OCI-LY7 (cell line): ENCODE measurements at regions not wholly inside any gene's neighbourhood (a gene's known extent, or its start where the extent isn't known, plus 50 kb on each side); places are given as distances from the start of the nearest gene placed in this dataset.

Experiments
- BruUV-seq: library from RNA; stranded (reverse); fragments of 400-500 nt; replicated peaks from 2 replicates; lab custom pipeline; 2021; lab: Mats Ljungman, UMichigan
- CTCF ChIA-PET: fragments of 300-600 bp; sonication (Branson Sonifier 250); formaldehyde crosslinking; loops from one replicate; lab custom pipeline; 2022; ENCODE audit warnings: antibody characterized with exemption; ENCODE audit not compliant: unreplicated experiment; lab: Charles Lee
- POLR2A ChIA-PET: fragments of 300-600 bp; sonication (Branson Sonifier 250); formaldehyde crosslinking; loops from one replicate; lab custom pipeline; 2022; ENCODE audit warnings: antibody characterized with exemption; lab: Charles Lee
- DNase-seq: peaks from one replicate; pipeline ENCODE4 v3.0.0-alpha.2; 2015; ENCODE audit warnings: low spot score
- H2AFZ ChIP-seq: fragments of 200-600 bp; sonication (generic), shearing (Covaris generic); 2 replicates; pipeline ENCODE4 v1.6.1; 2014; ENCODE audit warnings: mild to moderate bottlenecking, antibody characterized with exemption, low read length, moderate library complexity
- H3K27ac ChIP-seq: fragments of 200-600 bp; sonication (generic); 2 replicates; pipeline ENCODE4 v1.5.1; 2014; ENCODE audit warnings: mixed run types, low read depth, mild to moderate bottlenecking, moderate library complexity, low read length, inconsistent platforms; ENCODE audit not compliant: poor library complexity, severe bottlenecking
- H3K36me3 ChIP-seq: fragments of 200-600 bp; sonication (generic); 2 replicates; pipeline ENCODE4 v1.6.1; 2014; ENCODE audit warnings: mild to moderate bottlenecking, antibody characterized with exemption, low read length, moderate library complexity, mixed read lengths; ENCODE audit not compliant: insufficient read depth
- H3K4me1 ChIP-seq: fragments of 200-600 bp; sonication (generic); 2 replicates; pipeline ENCODE4 v1.5.1; 2014; ENCODE audit warnings: mild to moderate bottlenecking, low read length; ENCODE audit not compliant: insufficient read depth, poor library complexity, severe bottlenecking
- H3K4me2 ChIP-seq: fragments of 200-600 bp; sonication (generic); 2 replicates; pipeline ENCODE4 v1.6.1; 2014; ENCODE audit warnings: mild to moderate bottlenecking, low read length
- H3K4me3 ChIP-seq: fragments of 200-600 bp; sonication (generic); 2 replicates; pipeline ENCODE4 v1.5.1; 2014; ENCODE audit warnings: mild to moderate bottlenecking, low read depth, low read length; ENCODE audit not compliant: poor library complexity, severe bottlenecking
- H3K79me2 ChIP-seq: fragments of 200-600 bp; sonication (generic); 2 replicates; pipeline ENCODE4 v1.6.1; 2016; ENCODE audit warnings: low read depth, mild to moderate bottlenecking, low read length, moderate library complexity, mixed read lengths; ENCODE audit not compliant: insufficient read depth
- H3K9me2 ChIP-seq: fragments of 200-600 bp; sonication (generic); 2 replicates; pipeline ENCODE4 v1.6.1; 2016; ENCODE audit warnings: mild to moderate bottlenecking, low read length, mixed read lengths; ENCODE audit not compliant: insufficient read depth
- H3K9me3 ChIP-seq: fragments of 200-600 bp; sonication (generic); 2 replicates; pipeline ENCODE4 v1.6.1; 2014; ENCODE audit warnings: mild to moderate bottlenecking, mixed run types, low read length, mixed read lengths
- H4K20me1 ChIP-seq: fragments of 200-600 bp; sonication (generic); 2 replicates; pipeline ENCODE4 v1.6.1; 2014; ENCODE audit warnings: mild to moderate bottlenecking, antibody characterized with exemption, low read length, moderate library complexity, mixed read lengths; ENCODE audit not compliant: insufficient read depth
- EZH2phosphoT487 ChIP-seq: fragments of 200-600 bp; sonication (generic); IDR thresholded peaks from 2 replicates; pipeline ENCODE4 v1.6.1; 2018; ENCODE audit warnings: low read depth, borderline replicate concordance, mild to moderate bottlenecking, mixed run types, antibody characterized with exemption, low read length, moderate library complexity, mixed read lengths
- intact Hi-C: fragments of 100-400 bp; cut with micrococcal nuclease; formaldehyde crosslinking; loops from one replicate; pipeline ENCODE4 v1.10.0; 2022; ENCODE audit not compliant: unreplicated experiment
- TF ChIP-seq, protein P1 (sequence below): fragments of 200-600 bp; sonication (generic); conservative IDR thresholded peaks from 2 replicates; pipeline ENCODE4 v1.5.1; 2014; ENCODE audit warnings: mild to moderate bottlenecking, antibody characterized with exemption, low read length, moderate library complexity, mixed read lengths

DNA sequence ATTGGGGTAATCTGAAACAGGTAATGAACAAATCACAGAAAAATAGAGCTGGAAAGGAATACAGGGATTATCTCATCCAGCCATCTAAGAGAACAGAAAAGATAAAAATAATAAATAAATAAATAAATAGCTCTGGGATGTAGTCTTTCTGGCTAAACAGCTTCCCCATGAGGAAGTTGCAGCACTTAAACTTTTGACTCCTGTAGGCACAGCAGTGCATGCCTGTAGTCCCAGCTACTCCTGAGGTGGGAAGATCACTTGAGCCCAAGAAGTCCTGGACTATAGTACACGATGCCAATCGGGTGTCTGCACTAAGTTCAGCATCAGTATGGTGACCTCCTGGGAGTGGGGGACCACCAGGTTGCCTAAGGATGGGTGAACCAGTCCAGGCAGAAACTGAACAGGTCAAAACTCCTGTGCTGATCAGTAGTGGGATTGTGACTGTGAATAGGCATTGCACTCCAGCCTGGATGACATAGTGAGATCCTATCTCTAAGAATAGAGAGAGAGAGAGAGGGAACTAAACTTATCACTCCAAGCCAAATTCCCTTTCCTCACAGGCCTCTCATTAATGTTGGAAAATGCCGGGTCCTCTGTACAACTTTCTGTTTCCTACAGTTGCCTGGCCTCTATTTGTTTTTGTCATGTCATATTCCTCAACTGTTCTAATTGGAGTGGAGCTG, 61.7 kb upstream of the CDK13 start:
- no peaks in the 10 kb centered on the region for H3K9me3 ChIP-seq
- intact Hi-C loops, result no loop called here
- BruUV-seq, result no TSS peak

GRCh38 chr7:39890411-39890810, 59.6 kb upstream of the CDK13 start:
- no TSS peak for BruUV-seq
- no peaks in the 10 kb centered on the region for H4K20me1 ChIP-seq
- no peak for DNase-seq
- H3K9me3 ChIP-seq, result no peaks in the 10 kb centered on the region
- no peak overlapping the region for H3K4me2 ChIP-seq
- H3K9me2 ChIP-seq, result no peaks in the 10 kb centered on the region
- no peaks in the 10 kb centered on the region for H3K36me3 ChIP-seq
- CTCF ChIA-PET, result no interaction called here
- POLR2A ChIA-PET, result no interaction called here
- TF ChIP-seq, protein P1, sequence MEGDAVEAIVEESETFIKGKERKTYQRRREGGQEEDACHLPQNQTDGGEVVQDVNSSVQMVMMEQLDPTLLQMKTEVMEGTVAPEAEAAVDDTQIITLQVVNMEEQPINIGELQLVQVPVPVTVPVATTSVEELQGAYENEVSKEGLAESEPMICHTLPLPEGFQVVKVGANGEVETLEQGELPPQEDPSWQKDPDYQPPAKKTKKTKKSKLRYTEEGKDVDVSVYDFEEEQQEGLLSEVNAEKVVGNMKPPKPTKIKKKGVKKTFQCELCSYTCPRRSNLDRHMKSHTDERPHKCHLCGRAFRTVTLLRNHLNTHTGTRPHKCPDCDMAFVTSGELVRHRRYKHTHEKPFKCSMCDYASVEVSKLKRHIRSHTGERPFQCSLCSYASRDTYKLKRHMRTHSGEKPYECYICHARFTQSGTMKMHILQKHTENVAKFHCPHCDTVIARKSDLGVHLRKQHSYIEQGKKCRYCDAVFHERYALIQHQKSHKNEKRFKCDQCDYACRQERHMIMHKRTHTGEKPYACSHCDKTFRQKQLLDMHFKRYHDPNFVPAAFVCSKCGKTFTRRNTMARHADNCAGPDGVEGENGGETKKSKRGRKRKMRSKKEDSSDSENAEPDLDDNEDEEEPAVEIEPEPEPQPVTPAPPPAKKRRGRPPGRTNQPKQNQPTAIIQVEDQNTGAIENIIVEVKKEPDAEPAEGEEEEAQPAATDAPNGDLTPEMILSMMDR, result no peak
- no peak for TF ChIP-seq EZH2phosphoT487
- intact Hi-C loops, result no loop called here
- no peak overlapping the region for H3K27ac ChIP-seq
- no peaks in the 10 kb centered on the region for H3K79me2 ChIP-seq
- H3K4me3 ChIP-seq, result no peak overlapping the region
- H3K4me1 ChIP-seq, result no peaks in the 10 kb centered on the region
- no peak overlapping the region for H2AFZ ChIP-seq

More for the DNA sequence above, 61.7 kb upstream of the CDK13 start:
- CTCF ChIA-PET, result no interaction called here
- H3K4me1 ChIP-seq, result no peaks in the 10 kb centered on the region
- no peak overlapping the region for H3K27ac ChIP-seq
- DNase-seq, result no peak
- H3K4me2 ChIP-seq, result no peak overlapping the region
- H3K9me2 ChIP-seq, result no peaks in the 10 kb centered on the region
- no peak overlapping the region for H3K4me3 ChIP-seq
- no peak overlapping the region for H2AFZ ChIP-seq
- H3K79me2 ChIP-seq, result no peaks in the 10 kb centered on the region
- TF ChIP-seq EZH2phosphoT487, result no peak
- TF ChIP-seq, protein P1, result no peak
- no peaks in the 10 kb centered on the region for H4K20me1 ChIP-seq
- H3K36me3 ChIP-seq, result no peaks in the 10 kb centered on the region
- POLR2A ChIA-PET, result interaction anchor here (1.0 kb wide), 1 partner anchor 169 kb away, joined by 3 read pairs; no protein-coding TSS in a partner anchor

- no peaks in the 10 kb centered on the region for H3K9me2 ChIP-seq
- no peaks in the 10 kb centered on the region for H3K79me2 ChIP-seq
- intact Hi-C loops, result no loop called here
- H3K36me3 ChIP-seq, result no peaks in the 10 kb centered on the region
- H3K4me1 ChIP-seq, result no peaks in the 10 kb centered on the region
- CTCF ChIA-PET, result no interaction called here
- POLR2A ChIA-PET, result interaction anchor here (0.6 kb wide), 1 partner anchor 447 kb away, joined by 3 read pairs; no protein-coding TSS in a partner anchor
- TF ChIP-seq, protein P1, result no peak
- TF ChIP-seq EZH2phosphoT487, result no peak
- H4K20me1 ChIP-seq, result no peaks in the 10 kb centered on the region
- no peak overlapping the region for H3K27ac ChIP-seq
- H3K4me3 ChIP-seq, result no peak overlapping the region
- no peaks in the 10 kb centered on the region for H3K9me3 ChIP-seq
- BruUV-seq, result no TSS peak
- no peak overlapping the region for H2AFZ ChIP-seq
- H3K4me2 ChIP-seq, result no peak overlapping the region
- no peak for DNase-seq
Observed at GRCh38 chr7:39891894-39892293, 58.2 kb upstream of the CDK13 start.
